GM06990 (cell line): ENCODE measurements at regions not wholly inside any gene's neighbourhood (a gene's known extent, or its start where the extent isn't known, plus 50 kb on each side); places are given as distances from the start of the nearest gene placed in this dataset.

ENCODE experiments used
- DNase-seq: peaks from one replicate; pipeline ENCODE4 v3.0.0-alpha.2; 2011; ENCODE audit not compliant: insufficient read length; ENCODE audit errors: extremely low read depth
- H3K27me3 ChIP-seq: replicated peaks from 2 replicates; pipeline ENCODE4 v1.6.0; 2011; ENCODE audit warnings: low read length; ENCODE audit not compliant: control insufficient read depth, insufficient read depth
- H3K36me3 ChIP-seq: 2 replicates; pipeline ENCODE4 v1.5.1; 2011; ENCODE audit warnings: low read length; ENCODE audit not compliant: control insufficient read depth, insufficient read depth
- H3K4me3 ChIP-seq: replicated peaks from 2 replicates; pipeline ENCODE4 v1.5.1; 2011; ENCODE audit warnings: low read depth, mild to moderate bottlenecking, control low read depth, low read length
- CTCF ChIP-seq: IDR thresholded peaks from 2 replicates; pipeline ENCODE4 v1.5.1; 2011; ENCODE audit warnings: low read length, control low read depth, mild to moderate bottlenecking, inconsistent platforms; ENCODE audit not compliant: insufficient read depth, poor library complexity, severe bottlenecking

GRCh38 chr10:8950978-8951377 is 896.5 kb downstream of the GATA3 start:
- Histone ChIP-seq H3K27me3 (no peaks in the 10 kb centered on the region), H3K36me3 (no peaks in the 10 kb centered on the region), H3K4me3 (no peak overlapping the region)
- TF ChIP-seq CTCF: no peak
- no peak for DNase-seq

- H3K36me3 ChIP-seq: no peaks in the 10 kb centered on the region
These were observed 897.1 kb downstream of the GATA3 start for GRCh38 chr10:8951440-8952089.

GRCh38 chr10:8956400-8956799 is 901.9 kb downstream of the GATA3 start:
- Histone ChIP-seq H3K4me3 (no peak overlapping the region), H3K27me3 (no peaks in the 10 kb centered on the region), H3K36me3 (no peaks in the 10 kb centered on the region)
- DNase-seq: no peak
- TF ChIP-seq CTCF: no peak

More at GRCh38 chr10:8951440-8952089, 897.1 kb downstream of the GATA3 start:
- TF ChIP-seq CTCF: no peak
- no peak for DNase-seq
- no peaks in the 10 kb centered on the region for H3K27me3 ChIP-seq
- no peak overlapping the region for H3K4me3 ChIP-seq

GRCh38 chr10:8962249-8962648 is 907.8 kb downstream of the GATA3 start:
- Histone ChIP-seq H3K4me3 (no peak overlapping the region), H3K36me3 (no peaks in the 10 kb centered on the region), H3K27me3 (no peaks in the 10 kb centered on the region)
- DNase-seq: no peak
- no peak for TF ChIP-seq CTCF

GRCh38 chr10:8967061-8967460 is 912.6 kb downstream of the GATA3 start:
- no peaks in the 10 kb centered on the region for H3K27me3 ChIP-seq
- no peak for TF ChIP-seq CTCF
- DNase-seq: no peak

GRCh38 chr10:8969853-8970252 is 915.4 kb downstream of the GATA3 start:
- DNase-seq: no peak
- Histone ChIP-seq H3K4me3 (no peak overlapping the region), H3K27me3 (no peaks in the 10 kb centered on the region), H3K36me3 (no peaks in the 10 kb centered on the region)
- TF ChIP-seq CTCF: no peak

More at GRCh38 chr10:8967061-8967460, 912.6 kb downstream of the GATA3 start:
- Histone ChIP-seq H3K4me3 (no peak overlapping the region), H3K36me3 (no peaks in the 10 kb centered on the region)
